Cortex of kidney (tissue), 1 donor: ENCODE measurements at regions not wholly inside any gene's neighbourhood (a gene's known extent, or its start where the extent isn't known, plus 50 kb on each side); places are given as distances from the start of the nearest gene placed in this dataset.
"Not testable (repeated sequence)": the region's sequence is repeated elsewhere in the genome, so short reads cannot be mapped to it uniquely, and the experiment has no call there.

Experiments
- DNase-seq: peaks from one replicate; lab custom pipeline; 2025; lab: John Stamatoyannopoulos, UW

DNA sequence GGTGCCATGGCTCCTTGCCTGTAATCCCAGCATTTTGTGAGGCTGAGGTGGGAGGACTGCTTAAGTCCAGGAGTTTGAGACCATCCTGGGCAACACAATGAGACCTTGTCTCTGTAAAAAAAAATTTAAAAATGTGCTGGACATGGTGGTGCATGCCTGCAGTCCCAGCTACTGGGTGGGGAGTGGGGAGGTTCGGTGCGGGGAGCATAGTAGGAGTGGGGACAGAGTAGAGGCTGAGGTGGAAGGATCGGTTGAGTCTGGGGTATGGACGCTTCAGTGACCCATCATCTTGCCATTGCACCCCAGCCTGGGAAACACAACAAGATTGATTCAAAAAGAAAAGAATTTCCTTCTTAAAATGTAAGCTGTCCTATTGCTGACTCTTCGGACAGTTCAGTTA, 1490.0 kb upstream of the GBE1 start:
- no peak for DNase-seq

DNA sequence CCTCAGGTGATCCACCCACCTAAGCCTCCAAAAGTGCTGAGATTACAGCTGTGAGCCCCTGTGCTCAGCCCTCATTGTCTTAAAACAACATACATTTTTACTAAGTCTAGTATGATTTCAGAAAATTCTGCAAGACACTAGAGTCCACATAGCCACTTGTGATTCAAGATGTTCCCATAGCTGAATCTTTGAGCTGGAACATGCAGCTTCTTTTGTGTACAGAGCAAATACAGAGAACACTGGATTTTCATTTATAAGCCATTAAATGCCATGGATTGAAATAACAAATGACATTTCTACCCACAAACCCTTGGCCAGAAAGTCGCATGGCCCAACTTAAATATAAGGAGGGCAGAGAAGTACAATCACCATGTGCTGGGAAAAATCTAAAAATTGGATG, 1489.2 kb upstream of the GBE1 start:
- no peak for DNase-seq

DNA sequence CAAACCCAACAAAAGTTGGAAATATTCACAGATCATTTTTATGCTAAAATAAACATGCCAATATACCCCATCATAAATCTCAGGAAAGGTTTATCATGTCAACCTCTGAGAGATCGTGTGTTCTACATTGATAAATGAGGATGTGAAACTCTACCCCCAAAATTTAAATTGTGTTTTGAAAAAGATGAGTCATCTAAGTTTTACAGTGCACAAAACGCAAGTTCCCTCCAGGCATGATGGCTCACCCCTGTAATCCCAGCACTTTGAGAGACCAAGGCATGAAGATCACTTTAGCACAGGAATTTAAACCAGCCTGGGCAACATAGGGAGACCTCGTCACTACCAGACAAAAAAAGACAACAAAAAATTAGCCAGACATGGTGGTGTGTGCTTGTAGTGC, 1487.0 kb upstream of the GBE1 start:
- no peak for DNase-seq

DNA sequence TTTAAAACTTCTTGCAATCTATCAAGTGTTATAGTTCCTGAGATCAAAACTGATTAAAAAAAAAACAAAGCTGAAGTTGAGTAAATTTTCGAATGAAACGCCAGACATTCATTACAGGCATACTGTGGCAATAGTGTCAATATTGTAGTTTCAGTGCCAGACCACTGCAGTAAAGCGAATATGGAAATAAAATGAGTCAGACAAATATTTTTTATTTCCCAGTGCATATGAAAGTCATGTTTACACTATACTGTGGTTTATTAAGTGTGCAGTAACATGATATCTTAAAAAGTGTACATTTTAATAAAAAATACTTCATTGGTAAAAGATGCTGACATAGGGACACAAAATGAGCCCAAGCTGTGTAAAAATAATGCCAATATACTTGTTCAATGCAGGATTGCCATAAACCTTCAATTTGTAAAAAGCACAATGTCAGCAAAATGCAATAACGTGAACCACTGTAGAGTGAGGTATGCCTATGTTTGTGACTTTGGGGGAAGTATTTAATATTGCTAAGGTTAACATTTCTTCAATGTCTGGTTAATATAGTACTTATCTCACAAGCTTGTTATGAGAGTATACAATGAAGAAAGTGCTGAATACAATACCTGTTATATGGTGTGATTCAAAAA, 1473.9 kb upstream of the GBE1 start:
- DNase-seq, result no peak

DNA sequence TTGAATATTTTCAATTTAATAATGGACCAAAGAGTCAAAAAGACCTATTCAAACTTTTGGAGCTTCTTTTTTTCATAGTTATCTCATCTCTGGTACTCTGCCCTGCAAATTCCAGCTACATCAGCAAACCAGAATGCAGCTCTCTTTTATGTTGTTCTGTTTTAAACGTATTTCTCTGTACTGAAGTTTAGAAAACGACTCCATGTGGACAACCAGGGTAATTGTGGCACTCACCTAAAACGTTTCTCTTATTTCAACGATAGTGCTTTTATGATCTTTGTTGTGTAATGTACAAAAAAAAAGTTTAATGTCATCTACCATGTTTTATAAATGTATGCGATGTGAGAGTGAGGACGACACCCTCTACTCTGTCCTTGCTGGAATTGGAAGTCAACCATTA, 1472.3 kb upstream of the GBE1 start:
- DNase-seq, result no peak

DNA sequence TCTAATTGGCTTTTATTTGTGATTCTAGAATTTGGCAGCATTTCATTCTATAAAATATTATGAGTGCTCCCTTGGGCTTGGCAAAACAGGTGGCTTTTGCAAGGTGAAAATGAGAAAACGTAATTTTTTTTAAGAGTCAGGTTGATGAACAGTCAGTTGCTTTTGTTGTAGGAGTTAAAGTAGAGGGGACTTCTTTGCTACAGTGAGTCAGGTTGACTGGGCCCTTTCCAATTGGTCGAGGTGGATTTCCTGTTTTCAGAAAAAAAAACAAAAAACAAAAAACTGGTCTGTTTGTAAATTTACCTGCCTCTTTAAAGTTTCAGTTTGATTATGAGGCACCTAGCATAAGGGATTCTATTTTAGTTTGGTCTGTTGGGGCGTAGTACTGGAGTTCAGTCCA, 1469.4 kb upstream of the GBE1 start:
- no peak for DNase-seq

DNA sequence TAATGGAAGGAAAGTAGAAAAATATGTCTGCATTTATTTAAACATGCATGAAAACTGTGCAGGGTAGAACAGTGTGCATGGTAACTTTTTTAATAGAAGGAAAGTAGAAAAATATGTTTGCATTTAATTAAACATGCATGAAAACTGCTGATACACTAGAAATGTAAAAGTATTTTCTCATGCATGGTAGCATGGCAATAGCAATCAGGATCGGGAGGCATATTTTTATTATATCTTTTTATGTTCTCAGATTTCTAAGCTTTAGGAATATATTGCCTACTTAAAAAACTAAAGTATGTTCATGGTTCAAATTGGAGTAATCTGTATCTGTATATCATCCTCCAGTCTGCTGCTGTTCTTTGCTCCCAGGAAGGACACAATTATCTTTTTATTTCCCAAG, 1468.9 kb upstream of the GBE1 start:
- DNase-seq, result no peak

DNA sequence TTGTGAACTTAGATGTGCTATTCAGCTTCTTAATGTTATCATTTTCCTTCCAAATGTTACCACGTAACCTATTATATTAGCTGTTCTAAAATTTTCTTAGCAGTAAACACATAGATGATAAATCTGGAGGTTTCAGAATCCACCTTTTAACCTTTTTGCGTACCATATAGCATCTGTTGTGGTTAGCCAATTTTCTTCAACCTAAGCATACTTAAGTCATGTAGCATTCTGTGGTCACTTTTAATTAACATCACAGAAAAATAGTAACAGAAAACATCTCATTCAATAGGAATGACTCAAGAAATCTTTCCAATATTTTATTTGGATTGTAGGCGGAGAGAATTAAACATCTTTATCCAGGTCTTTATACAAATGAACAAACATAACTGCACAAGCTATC, 1465.3 kb upstream of the GBE1 start:
- DNase-seq, result no peak

DNA sequence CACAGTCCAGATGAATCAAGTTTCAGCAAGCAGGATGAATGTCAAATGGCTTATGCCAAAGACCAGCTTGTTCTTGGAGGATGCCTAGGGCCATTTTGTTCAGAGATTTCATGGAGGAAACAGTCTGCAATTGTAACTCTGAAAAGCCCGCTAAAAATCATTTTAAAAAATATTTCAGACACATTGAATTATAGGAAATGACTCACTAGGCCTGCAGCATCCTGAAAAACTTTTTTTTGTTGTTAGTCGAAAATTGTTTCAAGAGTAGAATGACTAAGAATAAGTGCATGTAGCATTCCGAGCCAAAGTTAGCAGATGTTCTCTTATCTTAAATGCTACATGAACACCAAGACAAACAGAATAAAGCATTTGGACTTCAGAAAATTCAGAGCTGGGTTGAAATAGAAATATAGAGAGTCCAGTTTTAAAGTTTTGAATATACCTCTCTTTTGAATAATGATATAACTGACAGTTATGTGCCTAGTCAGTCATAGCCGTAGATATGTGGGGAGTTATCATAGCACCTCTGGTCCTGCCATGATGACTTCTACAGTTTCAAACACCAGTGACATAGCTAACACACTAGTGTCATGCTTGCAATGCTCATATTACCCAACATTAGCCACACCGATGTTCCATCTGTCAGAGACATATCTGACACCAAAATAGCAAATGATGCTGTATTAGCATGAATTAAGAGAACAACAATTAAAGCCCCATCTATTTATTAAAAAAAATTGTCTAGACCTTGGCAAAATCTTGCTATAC, 1462.8 kb upstream of the GBE1 start:
- DNase-seq, result no peak

DNA sequence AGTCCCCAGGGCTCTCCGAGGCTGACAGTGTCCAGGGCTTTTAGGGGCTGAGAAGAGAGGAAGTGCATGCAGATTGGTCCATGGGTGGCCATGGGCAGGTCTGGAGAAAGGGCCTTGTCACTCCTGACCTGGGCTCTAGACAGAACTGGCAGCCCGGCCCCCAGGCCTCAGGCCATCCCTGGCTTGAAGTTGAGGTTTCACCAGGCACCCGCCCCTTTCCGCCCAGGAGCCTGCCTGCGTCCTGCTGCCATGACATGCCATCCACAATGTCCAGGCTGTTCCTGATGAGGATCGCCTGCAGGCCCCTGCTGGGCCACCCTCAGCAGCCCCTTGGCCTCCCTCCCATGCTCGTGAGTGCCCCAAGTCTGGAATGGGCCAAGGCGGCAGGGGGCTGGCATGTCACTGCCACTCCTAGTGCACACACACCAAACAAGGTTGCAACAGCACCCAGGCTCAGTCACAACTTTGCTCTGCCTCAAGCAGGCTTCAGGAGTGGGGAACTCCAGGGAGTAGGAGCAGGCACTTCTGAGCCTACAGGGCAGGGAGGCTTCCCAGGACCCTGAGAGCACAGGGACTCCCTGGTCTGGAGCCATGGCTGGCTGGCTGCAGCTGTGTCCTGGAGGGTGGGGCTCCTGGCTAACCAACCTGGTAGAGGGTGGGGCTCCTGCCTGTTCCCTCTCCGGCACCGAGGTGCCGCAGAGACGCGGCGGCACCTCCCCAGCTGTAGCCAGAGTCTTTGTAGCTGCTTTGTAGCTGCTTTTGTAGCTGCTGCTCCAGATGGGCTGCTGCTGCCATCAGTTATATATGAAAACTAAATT, 1457.1 kb upstream of the GBE1 start:
- DNase-seq, result no peak

DNA sequence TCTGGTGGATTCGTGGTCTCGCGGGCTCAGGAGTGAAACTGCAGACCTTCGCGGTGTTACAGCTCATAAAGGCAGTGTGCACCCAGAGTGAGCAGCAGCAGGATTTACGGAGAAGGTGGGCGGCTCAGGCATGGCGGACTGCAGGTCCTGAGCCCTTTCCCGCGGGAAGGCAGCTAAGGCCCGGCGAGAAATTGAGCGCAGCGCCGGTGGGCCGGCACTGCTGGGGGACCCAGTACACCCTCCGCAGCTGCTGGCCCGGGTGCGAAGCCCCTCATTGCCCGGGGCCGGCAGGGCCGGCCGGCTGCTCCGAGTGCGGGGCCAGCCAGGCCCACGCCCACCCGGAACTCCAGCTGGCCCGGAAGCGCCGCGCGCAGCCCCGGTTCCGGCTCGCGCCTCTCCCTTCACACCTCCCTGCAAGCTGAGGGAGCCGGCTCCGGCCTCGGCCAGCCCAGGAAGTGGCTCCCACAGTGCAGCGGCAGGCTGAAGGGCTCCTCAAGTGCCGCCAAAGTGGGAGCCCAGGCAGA, 1456.2 kb upstream of the GBE1 start:
- not testable (repeated sequence) for DNase-seq

DNA sequence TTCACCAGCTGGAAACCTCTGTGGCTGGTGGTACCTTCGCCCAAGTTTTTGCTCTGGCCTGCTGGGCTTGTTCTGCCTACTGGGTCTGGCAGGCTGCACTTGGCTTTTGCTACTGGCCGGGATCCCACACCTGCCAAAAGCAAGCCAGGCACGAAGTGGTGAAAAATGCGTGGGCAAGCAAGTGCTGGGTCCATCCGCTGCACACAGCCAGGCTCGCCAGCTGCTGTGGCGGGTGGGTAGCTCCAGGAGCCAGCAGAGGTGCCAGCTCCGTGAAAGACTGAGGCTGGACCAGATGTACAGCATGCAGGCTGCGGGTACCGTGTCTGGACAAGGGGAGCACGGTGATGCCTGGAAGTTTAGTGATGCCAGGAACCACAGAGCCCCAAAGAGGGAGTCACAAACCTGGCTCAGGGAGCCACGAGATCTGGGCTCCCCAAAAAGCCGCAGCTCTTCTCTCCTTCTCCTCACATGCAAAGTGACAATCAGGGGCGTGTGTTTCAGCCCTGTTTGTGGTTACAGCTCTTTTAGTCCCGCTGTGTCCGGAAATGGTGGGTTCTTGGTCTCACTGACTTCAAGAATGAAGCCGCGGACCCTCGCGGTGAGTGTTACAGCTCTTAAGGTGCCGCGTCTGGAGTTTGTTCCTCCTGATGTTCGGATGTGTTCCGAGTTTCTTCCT, 1455.6 kb upstream of the GBE1 start:
- no peak for DNase-seq

DNA sequence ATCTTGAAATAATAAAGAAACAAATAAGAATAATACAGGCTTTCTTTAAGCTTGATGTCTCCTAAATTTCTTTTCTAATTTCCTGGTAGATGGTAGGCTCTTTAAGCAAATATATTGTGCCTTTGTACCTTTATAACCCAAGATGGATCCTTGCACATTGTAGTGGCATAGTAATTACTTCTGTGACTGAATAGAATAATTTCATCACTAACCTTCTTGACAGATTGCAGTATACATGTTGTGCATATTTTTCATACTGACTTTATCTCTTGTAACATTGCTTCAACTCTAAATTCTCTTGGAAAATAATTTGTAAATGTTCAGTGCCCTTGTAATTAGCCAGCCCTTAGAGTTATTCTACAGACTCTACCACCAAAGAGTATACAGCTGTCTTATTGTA, 1433.8 kb upstream of the GBE1 start:
- no peak for DNase-seq

DNA sequence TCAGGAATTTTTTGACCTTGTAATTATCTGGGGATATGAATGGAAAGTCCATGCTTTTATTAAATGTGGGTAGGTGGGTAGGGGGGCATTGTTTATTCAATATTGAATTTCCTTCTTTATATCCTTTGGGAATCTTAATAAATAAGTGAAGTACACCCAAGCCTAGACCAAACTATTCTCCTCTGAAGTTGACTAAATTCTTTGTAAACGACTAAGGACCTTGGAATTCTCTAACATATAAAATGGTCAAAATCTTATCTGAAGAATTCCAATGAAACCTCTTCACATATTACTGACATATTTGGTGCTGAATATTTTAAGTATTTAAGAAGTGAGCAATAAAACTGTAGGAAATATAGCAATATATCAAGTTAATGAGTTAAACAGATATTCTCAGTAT, 1432.1 kb upstream of the GBE1 start:
- no peak for DNase-seq

DNA sequence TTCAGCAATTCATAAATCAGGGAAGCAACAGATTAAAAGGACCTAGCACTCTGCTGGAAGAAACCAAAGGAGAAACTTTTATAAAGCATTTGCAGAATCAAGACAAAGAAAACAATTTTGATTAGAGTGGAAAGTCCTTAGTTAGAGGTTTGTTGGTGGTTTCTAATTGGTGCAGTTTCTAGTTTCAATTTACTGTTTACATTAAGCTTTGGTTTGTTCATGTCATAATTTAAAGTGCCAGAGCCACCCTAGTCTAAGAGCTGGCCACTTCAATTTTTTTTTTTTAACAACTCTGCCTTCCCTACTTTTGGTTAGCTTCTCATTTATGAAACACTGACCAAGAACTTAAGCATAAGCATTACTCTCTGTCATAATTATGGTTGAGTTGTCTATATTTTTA, 1428.2 kb upstream of the GBE1 start:
- no peak for DNase-seq

DNA sequence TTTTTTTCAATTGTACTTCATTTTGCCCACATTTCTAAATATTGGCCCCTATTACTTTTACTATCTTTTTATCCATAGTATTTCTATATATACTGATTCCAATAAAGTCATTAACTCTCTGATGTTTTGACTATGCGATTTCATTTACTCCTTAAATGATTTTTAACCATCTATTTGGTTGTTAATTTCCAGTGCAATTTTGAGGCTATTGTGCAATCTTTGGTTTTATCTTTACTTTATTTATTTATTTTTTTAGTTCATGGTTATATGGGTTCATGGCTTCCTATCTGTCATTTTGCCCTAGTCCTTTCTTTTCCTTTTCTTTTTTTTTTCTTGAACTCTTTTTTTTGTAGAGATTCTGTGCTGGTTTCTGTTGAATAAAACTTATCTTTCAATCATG, 1408.0 kb upstream of the GBE1 start:
- no peak for DNase-seq

DNA sequence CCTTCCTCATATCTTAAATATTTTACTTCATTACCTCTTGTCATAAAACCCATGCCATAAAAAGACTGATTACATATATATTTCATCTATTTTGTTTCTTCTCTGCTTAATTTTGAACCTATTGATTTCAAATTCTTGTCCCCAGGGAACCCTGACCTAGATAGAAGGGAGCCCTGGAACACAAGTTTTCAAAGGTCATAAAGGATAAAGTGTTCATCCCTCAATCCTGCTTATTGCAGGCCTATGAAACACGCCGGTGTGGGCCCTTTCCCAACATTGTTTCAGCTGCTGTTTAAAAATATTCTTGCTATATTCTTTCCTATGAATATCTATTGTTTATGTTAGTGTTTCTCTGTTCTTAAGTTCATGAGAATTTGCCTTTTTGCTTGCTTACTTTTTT, 1389.5 kb upstream of the GBE1 start:
- no peak for DNase-seq

DNA sequence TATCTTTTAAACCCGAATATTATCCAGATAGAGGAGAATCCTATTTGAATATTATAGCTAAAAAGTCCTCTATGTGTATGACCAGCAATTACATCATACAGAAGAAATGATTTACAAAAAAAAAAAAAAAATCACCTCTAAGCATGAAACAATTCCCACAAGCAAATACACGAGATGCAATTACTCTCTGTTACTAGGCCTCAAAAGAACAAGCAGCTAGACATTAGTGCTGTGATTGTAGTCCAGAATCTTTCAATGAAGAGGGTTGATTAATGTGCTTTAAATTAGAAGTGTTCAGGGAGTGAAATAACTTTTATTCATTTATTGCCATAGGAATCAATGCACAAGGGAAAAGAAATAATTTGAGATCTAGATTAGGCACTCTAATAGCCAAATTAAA, 1379.5 kb upstream of the GBE1 start:
- no peak for DNase-seq

DNA sequence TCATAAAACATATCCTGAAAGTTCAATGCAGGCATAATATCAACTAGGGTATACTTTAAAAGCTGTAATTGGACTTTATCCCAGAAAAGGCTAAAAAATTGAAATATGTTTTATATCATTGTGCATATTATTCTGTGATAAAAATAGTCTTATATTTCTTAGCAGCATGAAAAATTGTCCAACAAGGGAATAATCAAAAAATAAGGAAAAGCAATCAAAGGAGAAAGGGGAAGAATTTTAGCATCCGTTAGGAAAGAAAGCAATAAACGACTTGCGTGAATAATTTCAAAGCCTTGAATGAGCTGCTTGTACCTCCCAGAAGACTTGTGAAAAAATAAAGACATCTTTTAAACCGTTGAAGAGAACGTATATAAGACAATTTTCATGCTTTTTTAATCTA, 1369.8 kb upstream of the GBE1 start:
- no peak for DNase-seq

DNA sequence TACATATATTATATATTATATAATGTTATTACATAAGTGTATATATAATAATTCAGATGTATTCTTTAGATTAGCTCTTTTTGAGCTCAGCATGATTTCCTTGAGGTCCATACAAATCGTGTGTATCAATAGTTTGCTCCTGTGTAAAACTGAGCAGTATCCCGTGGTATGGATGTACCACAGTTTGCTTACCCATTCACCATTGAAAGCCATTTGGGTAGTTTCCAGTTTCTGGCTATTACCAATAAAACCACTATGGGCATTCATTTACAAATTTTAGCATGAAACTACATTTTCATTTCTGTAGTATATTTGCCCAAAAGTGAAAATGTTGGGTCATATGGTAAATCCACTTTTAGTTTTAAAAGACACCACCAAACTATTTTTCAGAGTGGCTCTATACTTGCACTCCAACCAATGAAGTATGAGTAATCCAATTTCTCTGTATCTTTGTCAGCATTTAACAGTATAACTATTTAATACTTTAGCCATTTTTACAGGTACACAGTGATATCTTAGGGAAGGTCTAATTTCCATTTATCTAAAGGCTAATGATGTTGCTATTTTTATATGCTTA, 1361.4 kb upstream of the GBE1 start:
- DNase-seq, result no peak

DNA sequence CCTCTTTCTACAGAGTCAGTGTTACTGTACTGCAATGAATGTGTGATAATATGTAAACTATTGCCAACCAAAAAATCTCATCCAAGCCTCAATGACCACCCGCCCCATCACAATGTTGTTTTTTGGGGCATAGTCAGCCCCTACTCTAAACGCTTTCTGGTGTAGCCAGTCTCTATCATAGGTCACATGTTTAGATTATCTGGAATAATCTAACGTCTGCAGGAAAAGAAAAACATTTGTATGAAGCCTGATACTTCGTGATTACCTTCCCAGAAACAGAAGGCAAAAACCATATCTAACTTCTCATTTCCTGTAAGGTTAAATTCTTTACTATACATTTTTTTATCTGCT, 1331.8 kb upstream of the GBE1 start:
- DNase-seq, result no peak
